ENCODE measurements at regions not wholly inside any gene's neighbourhood (a gene's known extent, or its start where the extent isn't known, plus 50 kb on each side); places are given as distances from the start of the nearest gene placed in this dataset.
"Not testable (repeated sequence)": the region's sequence is repeated elsewhere in the genome, so short reads cannot be mapped to it uniquely, and the experiment has no call there.

DNA sequence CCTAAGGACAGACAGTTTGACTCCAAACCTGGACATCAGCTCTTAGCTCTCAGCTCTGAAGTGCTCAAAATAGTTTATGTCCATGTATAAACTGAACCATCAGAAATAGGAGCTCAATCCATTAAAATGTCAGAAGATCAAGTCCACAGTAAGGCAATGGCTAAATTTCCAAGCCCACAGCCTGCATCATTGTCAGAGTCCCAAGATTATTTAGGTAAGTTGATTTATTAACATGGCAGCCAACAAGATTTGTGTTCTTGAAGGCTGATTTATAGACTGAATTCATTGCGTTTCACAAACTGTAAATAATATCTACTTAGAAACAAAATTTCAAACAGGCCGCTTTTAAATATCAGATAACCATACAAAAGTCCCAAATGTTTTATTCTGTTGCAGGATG lies 286.5 kb upstream of the ADGRL3 start:
- Histone ChIP-seq H3K27ac (no peak overlapping the region), H3K27me3 (no peaks in the 10 kb centered on the region), H3K9me3 (no peaks in the 10 kb centered on the region), H3K4me3 (no peak overlapping the region), H3K36me3 (ENCODE audit: low read depth, missing control alignments) (no peaks in the 10 kb centered on the region), H3K4me1 (no peaks in the 10 kb centered on the region)
- DNase-seq = no peak
- WGBS, 2 donors = 67 to 75% methylated on average over 2 of the region's 2 CpGs
- TF ChIP-seq, protein P1, sequence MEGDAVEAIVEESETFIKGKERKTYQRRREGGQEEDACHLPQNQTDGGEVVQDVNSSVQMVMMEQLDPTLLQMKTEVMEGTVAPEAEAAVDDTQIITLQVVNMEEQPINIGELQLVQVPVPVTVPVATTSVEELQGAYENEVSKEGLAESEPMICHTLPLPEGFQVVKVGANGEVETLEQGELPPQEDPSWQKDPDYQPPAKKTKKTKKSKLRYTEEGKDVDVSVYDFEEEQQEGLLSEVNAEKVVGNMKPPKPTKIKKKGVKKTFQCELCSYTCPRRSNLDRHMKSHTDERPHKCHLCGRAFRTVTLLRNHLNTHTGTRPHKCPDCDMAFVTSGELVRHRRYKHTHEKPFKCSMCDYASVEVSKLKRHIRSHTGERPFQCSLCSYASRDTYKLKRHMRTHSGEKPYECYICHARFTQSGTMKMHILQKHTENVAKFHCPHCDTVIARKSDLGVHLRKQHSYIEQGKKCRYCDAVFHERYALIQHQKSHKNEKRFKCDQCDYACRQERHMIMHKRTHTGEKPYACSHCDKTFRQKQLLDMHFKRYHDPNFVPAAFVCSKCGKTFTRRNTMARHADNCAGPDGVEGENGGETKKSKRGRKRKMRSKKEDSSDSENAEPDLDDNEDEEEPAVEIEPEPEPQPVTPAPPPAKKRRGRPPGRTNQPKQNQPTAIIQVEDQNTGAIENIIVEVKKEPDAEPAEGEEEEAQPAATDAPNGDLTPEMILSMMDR (IDR thresholded peaks at IDR 0.05) = no peak
- intact Hi-C loops (cut with DNase I; ENCODE audit: low total_unique reads) = no loop called here

DNA sequence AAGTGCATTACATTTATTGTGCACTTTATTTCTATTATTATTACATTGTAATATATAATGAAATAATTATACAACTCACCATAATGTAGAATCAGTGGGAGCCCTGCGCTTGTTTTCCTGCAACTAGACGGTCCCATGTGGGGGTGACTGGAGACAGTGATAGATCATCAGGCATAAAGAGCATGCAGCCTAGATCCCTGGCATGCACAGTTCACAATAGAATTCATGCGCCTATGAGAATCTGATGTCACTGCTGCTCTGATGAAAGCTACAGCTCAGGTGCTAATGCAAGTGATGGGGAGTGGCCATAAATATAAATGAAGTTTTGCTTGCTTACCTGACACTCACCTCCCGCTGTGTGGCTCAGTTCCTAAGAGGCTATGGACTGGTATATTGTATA lies 278.4 kb upstream of the ADGRL3 start:
- H3K36me3 ChIP-seq (ENCODE audit: low read depth, missing control alignments); H3K4me1 ChIP-seq; H3K27me3 ChIP-seq; H3K27ac ChIP-seq; H3K9me3 ChIP-seq; intact Hi-C loops (cut with DNase I; ENCODE audit: low total_unique reads); DNase-seq; H3K4me3 ChIP-seq: not testable (repeated sequence)
- 79 to 87% methylated on average over 4 of the region's 4 CpGs for WGBS, 2 donors

DNA sequence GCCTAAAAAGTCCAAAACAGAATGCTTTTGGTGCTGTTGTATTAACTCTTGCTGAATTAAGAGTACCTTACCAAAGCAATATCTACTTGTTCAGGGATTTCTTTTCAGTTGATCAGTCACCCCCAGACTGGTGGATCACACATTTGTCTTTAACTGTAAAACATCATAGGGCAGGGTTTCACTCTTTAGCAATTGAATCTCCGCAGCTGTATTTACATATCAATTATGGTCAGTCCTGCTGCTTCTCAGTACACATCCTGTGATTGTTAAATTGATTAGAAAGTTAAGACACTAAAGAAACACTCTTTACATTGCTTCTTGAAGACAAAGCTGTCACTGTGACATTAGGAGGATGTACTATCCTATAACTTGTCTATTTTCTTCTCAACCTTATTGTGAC lies 277.1 kb upstream of the ADGRL3 start:
- Histone ChIP-seq H3K4me3 (no peak overlapping the region), H3K4me1 (no peaks in the 10 kb centered on the region), H3K36me3 (ENCODE audit: low read depth, missing control alignments) (no peaks in the 10 kb centered on the region), H3K27ac (no peak overlapping the region), H3K27me3 (no peaks in the 10 kb centered on the region), H3K9me3 (no peaks in the 10 kb centered on the region)
- intact Hi-C loops (cut with DNase I; ENCODE audit: low total_unique reads) = no loop called here
- 86 to 87% methylated on average over 1 of the region's 1 CpG for WGBS, 2 donors
- DNase-seq = no peak
- TF ChIP-seq, protein P1 (IDR thresholded peaks at IDR 0.05) = no peak
- no peak for TF ChIP-seq POLR2A (IDR thresholded peaks at IDR 0.05)

DNA sequence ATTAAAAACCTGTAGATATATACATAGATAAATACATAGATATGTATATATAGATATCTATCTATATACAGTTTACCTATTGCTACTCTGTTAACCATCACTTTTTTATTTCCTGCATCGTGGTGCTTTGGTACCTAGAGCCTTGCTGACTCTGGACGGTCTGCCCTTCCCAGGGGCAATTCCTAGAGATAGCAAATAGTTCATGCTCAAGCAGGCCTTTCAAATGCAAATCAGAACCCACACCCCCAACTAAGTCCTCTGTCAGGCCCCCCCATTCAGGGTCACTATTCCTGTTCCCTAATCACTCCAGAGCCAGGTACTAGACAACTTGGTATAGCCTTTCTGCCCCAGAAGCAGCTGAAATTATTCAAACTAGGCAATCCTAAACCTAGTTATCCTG lies 273.5 kb upstream of the ADGRL3 start:
- intact Hi-C loops (cut with DNase I; ENCODE audit: low total_unique reads) = no loop called here
- Histone ChIP-seq H3K9me3 (no peaks in the 10 kb centered on the region), H3K4me1 (no peaks in the 10 kb centered on the region), H3K27me3 (no peaks in the 10 kb centered on the region), H3K4me3 (no peak overlapping the region), H3K27ac (no peak overlapping the region), H3K36me3 (ENCODE audit: low read depth, missing control alignments) (no peaks in the 10 kb centered on the region)
- DNase-seq = no peak
- WGBS, 2 donors = 82 to 85% methylated on average over 2 of the region's 2 CpGs
- TF ChIP-seq, protein P1 (IDR thresholded peaks at IDR 0.05) = no peak
- TF ChIP-seq POLR2A (IDR thresholded peaks at IDR 0.05) = no peak

DNA sequence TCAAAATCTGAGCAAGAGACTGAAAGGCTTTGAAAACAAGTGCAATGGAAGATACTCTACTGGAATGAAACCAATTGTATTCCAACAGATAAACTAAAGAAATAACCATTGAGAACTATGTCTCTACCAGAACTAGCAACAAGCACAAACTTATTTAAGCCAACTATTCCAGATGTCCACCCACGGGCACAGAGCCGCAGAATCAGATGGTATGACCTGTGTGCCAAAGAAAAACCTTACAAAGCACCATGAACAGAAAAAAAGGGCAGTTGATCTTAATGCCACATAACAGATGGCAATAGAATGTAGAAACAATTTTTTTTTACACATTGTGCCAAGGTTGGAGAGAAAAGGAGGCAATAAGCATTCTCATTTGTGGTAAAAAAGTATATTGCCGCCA lies 269.3 kb upstream of the ADGRL3 start:
- Histone ChIP-seq H3K4me3 (no peak overlapping the region), H3K4me1 (no peaks in the 10 kb centered on the region), H3K36me3 (ENCODE audit: low read depth, missing control alignments) (no peaks in the 10 kb centered on the region), H3K27ac (no peak overlapping the region), H3K9me3 (no peaks in the 10 kb centered on the region), H3K27me3 (no peaks in the 10 kb centered on the region)
- 70 to 75% methylated on average over 3 of the region's 3 CpGs for WGBS, 2 donors
- intact Hi-C loops (cut with DNase I; ENCODE audit: low total_unique reads) = no loop called here
- TF ChIP-seq POLR2A (IDR thresholded peaks at IDR 0.05) = no peak
- TF ChIP-seq, protein P1 (IDR thresholded peaks at IDR 0.05) = no peak
- DNase-seq = no peak

All from testis (tissue), 2 donors.